ENCODE measurements at regions not wholly inside any gene's neighbourhood (a gene's known extent, or its start where the extent isn't known, plus 50 kb on each side); places are given as distances from the start of the nearest gene placed in this dataset.

DNA sequence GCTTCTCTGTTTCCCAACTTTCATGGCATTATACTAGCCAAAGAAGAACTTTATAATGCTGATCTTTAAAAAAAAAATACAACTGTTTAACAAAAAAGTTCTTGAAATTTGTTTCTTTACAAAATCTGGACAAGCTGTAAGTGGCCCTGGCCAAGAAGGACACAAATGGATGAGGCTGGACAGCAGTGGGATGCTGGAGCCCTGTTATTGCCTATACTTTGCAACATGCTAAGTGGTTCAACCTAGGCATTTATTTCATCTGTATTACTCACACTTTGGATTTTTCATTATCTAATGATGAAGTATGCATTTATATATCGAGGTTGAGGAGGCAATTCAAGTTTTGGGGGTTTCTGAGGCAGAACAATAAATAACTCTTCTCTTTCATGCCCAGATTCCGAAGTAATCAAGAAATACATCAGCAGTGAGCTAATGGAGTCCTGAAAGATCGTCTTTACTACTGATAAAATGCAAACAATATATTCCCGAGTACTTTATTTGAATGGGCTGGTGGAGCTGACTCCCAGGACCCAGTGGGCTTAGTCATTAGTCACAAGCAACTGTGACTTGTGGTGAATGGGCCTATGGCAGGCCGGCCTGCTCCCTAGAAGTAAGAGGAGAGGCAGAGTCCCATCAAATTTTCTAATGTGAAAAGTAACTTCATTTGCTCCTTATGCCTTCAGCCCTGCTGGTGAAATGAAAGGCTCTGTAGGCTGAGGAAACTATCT is 177.3 kb upstream of the DPH6 start:
- Histone ChIP-seq H3K4me1 (no peaks in the 10 kb centered on the region), H3K27ac (no peak overlapping the region), H3K36me3 (no peaks in the 10 kb centered on the region), H3K27me3 (no peaks in the 10 kb centered on the region), H3K9me3 (peaks cover 0 to 3% of the 10 kb centered on the region in 2 donors), H3K4me3 (no peak overlapping the region)
- TF ChIP-seq, protein P1, sequence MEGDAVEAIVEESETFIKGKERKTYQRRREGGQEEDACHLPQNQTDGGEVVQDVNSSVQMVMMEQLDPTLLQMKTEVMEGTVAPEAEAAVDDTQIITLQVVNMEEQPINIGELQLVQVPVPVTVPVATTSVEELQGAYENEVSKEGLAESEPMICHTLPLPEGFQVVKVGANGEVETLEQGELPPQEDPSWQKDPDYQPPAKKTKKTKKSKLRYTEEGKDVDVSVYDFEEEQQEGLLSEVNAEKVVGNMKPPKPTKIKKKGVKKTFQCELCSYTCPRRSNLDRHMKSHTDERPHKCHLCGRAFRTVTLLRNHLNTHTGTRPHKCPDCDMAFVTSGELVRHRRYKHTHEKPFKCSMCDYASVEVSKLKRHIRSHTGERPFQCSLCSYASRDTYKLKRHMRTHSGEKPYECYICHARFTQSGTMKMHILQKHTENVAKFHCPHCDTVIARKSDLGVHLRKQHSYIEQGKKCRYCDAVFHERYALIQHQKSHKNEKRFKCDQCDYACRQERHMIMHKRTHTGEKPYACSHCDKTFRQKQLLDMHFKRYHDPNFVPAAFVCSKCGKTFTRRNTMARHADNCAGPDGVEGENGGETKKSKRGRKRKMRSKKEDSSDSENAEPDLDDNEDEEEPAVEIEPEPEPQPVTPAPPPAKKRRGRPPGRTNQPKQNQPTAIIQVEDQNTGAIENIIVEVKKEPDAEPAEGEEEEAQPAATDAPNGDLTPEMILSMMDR (IDR thresholded peaks at IDR 0.05) = no peak
- intact Hi-C loops (cut with DNase I) = no loop called here
- DNase-seq (no peak), ATAC-seq (no peak)

GRCh38 chr15:35723852-35724251 is 177.9 kb upstream of the DPH6 start:
- TF ChIP-seq, protein P1 (IDR thresholded peaks at IDR 0.05) = no peak
- no peak overlapping the region for H3K4me3 ChIP-seq
- H3K9me3 ChIP-seq = peaks cover 0 to 3% of the 10 kb centered on the region in 2 donors
- no peaks in the 10 kb centered on the region for H3K4me1 ChIP-seq
- no peaks in the 10 kb centered on the region for H3K36me3 ChIP-seq
- ATAC-seq (no peak), DNase-seq (no peak)
- H3K27me3 ChIP-seq = no peaks in the 10 kb centered on the region
- intact Hi-C loops (cut with DNase I) = no loop called here
- no peak overlapping the region for H3K27ac ChIP-seq

DNA sequence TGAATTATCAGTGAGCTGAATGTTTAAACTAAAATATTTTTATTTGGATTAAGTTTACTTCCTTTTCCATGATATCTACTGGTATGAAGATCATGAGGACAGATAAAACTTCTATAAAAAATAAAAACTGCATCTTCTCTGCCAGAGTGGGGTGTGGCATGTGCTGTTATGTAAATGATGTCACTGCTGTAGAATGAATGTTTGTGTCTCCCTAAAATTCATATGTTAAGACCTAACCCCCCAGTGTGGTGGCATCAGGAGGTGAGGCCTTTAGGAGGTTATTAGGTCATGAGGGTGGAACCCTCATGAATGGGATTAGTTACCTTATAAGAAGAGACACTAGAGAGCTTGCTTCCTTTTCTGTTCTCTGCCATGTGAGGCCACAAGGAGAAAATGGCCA is 178.7 kb upstream of the DPH6 start:
- peaks cover 0 to 3% of the 10 kb centered on the region in 2 donors for H3K9me3 ChIP-seq
- TF ChIP-seq, protein P1 (IDR thresholded peaks at IDR 0.05) = no peak
- intact Hi-C loops (cut with DNase I) = no loop called here
- DNase-seq = no peak
- no peaks in the 10 kb centered on the region for H3K4me1 ChIP-seq
- H3K4me3 ChIP-seq = no peak overlapping the region
- H3K27ac ChIP-seq = no peak overlapping the region
- no peaks in the 10 kb centered on the region for H3K36me3 ChIP-seq
- no peaks in the 10 kb centered on the region for H3K27me3 ChIP-seq
- ATAC-seq = no peak

DNA sequence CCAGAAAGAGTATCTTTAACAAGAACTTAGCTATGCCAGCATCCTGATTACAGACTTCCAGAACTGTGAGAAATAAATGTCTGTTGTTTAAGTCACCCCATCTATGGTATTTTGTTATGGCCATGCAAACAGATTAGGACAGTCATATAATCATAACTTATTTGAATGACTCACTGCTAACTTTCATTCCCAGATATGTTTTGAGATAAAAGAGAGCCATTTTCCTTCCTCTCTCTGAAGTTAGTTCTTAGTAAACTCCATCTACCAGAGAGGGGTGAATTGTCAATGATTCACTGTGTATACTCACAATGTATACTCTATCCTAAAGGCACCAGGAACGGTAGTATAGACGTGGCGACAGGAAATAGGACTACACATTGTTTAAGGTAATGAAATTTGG is 179.4 kb upstream of the DPH6 start:
- H3K27ac ChIP-seq = no peak overlapping the region
- no peaks in the 10 kb centered on the region for H3K36me3 ChIP-seq
- peaks cover 0 to 3% of the 10 kb centered on the region in 2 donors for H3K9me3 ChIP-seq
- H3K4me1 ChIP-seq = no peaks in the 10 kb centered on the region
- no peak overlapping the region for H3K4me3 ChIP-seq
- TF ChIP-seq, protein P1 (IDR thresholded peaks at IDR 0.05) = no peak
- intact Hi-C loops (cut with DNase I) = no loop called here
- no peaks in the 10 kb centered on the region for H3K27me3 ChIP-seq
- ATAC-seq (no peak), DNase-seq (no peak)

GRCh38 chr15:35727627-35728026 is 181.7 kb upstream of the DPH6 start:
- Histone ChIP-seq H3K27me3 (no peaks in the 10 kb centered on the region), H3K9me3 (peaks cover 0 to 3% of the 10 kb centered on the region in 2 donors), H3K4me3 (no peak overlapping the region), H3K36me3 (no peaks in the 10 kb centered on the region), H3K27ac (no peak overlapping the region), H3K4me1 (no peaks in the 10 kb centered on the region)
- intact Hi-C loops (cut with DNase I) = no loop called here
- TF ChIP-seq, protein P1 (IDR thresholded peaks at IDR 0.05) = no peak
- DNase-seq (no peak), ATAC-seq (no peak)
